Panc1 (cell line): ENCODE measurements at regions not wholly inside any gene's neighbourhood (a gene's known extent, or its start where the extent isn't known, plus 50 kb on each side); places are given as distances from the start of the nearest gene placed in this dataset.

ENCODE experiments used
- POLR2AphosphoS5 ChIP-seq: IDR thresholded peaks from 2 replicates; pipeline ENCODE4 v1.6.1; 2012; ENCODE audit warnings: mild to moderate bottlenecking, low read depth, low read length, moderate library complexity
- SIN3A ChIP-seq: IDR thresholded peaks from 2 replicates; pipeline ENCODE4 v1.6.1; 2012; ENCODE audit warnings: low read depth, mild to moderate bottlenecking, low read length, moderate library complexity, borderline replicate concordance; ENCODE audit not compliant: insufficient read depth
- TCF7L2 ChIP-seq: IDR thresholded peaks from 2 replicates; pipeline ENCODE4 v1.6.1; 2011; ENCODE audit warnings: mild to moderate bottlenecking, low read depth, low read length, inconsistent platforms
- TF ChIP-seq, protein P1 (sequence below): fragments of 450-650 bp; IDR thresholded peaks from 2 replicates; pipeline ENCODE4 v1.5.1; 2017; ENCODE audit warnings: mild to moderate bottlenecking
- TF ChIP-seq, protein P2 (sequence below), 2 experiments: IDR thresholded peaks; 2 replicates each; pipeline ENCODE4 v1.6.1; 2011 to 2012; ENCODE audit warnings: low read depth in 2 of 2, control low read depth in 1 of 2, low read length in 1 of 2, mild to moderate bottlenecking in 1 of 2, moderate library complexity in 1 of 2; ENCODE audit not compliant: insufficient read depth in 1 of 2

DNA sequence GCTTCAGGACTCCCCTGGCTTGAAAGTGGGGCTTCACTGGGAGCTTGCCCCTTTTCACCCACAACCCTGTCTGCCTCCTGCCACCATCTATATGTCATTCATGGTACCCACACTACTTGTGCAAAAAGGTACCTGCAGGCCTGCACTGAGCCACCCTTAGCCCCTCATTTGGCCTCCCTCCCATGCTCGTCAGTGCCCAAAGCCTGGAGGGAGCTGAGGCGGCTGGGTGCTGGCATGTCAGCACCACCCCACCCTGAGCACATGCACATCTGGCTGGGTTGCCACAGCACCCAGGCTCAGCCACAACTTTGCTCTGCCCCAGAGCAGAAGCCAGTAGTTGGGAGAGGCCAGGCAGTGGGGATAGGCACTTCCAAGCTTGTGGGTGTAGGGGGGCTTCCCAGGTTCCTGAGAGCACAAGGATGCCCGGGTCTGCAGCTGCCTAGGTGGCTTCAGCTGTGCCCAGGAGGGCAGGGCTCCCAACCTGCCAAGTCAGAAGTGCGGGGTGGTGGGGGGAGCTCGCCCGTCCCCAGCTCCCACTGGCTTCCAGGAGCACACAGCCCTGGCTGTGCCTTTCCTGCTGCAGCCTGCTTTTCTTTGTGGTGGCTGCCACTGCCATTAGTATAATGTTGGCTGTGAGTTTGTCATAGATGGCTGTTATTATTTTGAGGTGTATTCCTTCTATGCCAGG is 1054.6 kb upstream of the EPHA6 start:
- TF ChIP-seq, protein P1, sequence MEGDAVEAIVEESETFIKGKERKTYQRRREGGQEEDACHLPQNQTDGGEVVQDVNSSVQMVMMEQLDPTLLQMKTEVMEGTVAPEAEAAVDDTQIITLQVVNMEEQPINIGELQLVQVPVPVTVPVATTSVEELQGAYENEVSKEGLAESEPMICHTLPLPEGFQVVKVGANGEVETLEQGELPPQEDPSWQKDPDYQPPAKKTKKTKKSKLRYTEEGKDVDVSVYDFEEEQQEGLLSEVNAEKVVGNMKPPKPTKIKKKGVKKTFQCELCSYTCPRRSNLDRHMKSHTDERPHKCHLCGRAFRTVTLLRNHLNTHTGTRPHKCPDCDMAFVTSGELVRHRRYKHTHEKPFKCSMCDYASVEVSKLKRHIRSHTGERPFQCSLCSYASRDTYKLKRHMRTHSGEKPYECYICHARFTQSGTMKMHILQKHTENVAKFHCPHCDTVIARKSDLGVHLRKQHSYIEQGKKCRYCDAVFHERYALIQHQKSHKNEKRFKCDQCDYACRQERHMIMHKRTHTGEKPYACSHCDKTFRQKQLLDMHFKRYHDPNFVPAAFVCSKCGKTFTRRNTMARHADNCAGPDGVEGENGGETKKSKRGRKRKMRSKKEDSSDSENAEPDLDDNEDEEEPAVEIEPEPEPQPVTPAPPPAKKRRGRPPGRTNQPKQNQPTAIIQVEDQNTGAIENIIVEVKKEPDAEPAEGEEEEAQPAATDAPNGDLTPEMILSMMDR, result no peak
- no peak for TF ChIP-seq POLR2AphosphoS5
- TF ChIP-seq SIN3A, result no peak
- TF ChIP-seq, protein P2, sequence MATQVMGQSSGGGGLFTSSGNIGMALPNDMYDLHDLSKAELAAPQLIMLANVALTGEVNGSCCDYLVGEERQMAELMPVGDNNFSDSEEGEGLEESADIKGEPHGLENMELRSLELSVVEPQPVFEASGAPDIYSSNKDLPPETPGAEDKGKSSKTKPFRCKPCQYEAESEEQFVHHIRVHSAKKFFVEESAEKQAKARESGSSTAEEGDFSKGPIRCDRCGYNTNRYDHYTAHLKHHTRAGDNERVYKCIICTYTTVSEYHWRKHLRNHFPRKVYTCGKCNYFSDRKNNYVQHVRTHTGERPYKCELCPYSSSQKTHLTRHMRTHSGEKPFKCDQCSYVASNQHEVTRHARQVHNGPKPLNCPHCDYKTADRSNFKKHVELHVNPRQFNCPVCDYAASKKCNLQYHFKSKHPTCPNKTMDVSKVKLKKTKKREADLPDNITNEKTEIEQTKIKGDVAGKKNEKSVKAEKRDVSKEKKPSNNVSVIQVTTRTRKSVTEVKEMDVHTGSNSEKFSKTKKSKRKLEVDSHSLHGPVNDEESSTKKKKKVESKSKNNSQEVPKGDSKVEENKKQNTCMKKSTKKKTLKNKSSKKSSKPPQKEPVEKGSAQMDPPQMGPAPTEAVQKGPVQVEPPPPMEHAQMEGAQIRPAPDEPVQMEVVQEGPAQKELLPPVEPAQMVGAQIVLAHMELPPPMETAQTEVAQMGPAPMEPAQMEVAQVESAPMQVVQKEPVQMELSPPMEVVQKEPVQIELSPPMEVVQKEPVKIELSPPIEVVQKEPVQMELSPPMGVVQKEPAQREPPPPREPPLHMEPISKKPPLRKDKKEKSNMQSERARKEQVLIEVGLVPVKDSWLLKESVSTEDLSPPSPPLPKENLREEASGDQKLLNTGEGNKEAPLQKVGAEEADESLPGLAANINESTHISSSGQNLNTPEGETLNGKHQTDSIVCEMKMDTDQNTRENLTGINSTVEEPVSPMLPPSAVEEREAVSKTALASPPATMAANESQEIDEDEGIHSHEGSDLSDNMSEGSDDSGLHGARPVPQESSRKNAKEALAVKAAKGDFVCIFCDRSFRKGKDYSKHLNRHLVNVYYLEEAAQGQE (IDR thresholded peaks at IDR 0.05; ENCODE audit: insufficient read depth in 1 of 2, low read depth in 2 of 2, low read length in 1 of 2), result no peak
- no peak for TF ChIP-seq TCF7L2
